ENCODE measurements at regions not wholly inside any gene's neighbourhood (a gene's known extent, or its start where the extent isn't known, plus 50 kb on each side); places are given as distances from the start of the nearest gene placed in this dataset.

- Histone ChIP-seq H3K4me3 (ENCODE audit: low read depth in 1 of 3, low read length in 3 of 3) (no peak overlapping the region), H3K36me3 (ENCODE audit: control insufficient read depth in 4 of 4, insufficient read depth in 3 of 4, low read depth in 1 of 4, low read length in 3 of 4) (no peaks in the 10 kb centered on the region), H3K9ac (ENCODE audit: low read depth in 1 of 2, low read length in 2 of 2) (no peak overlapping the region), H3K27me3 (ENCODE audit: control insufficient read depth in 4 of 4, insufficient read depth in 4 of 4, low read length in 3 of 4) (no peaks in the 10 kb centered on the region), H3K4me1 (ENCODE audit: control insufficient read depth in 4 of 4, insufficient read depth in 4 of 4, low read length in 3 of 4) (no peaks in the 10 kb centered on the region), H3K9me3 (ENCODE audit: control insufficient read depth in 4 of 4, low read length in 3 of 4) (no peaks in the 10 kb centered on the region), H3K27ac (ENCODE audit: low read depth in 1 of 2, low read length in 2 of 2) (no peak overlapping the region)
- no peak for DNase-seq (ENCODE audit: low spot score)
- TF ChIP-seq TAF1 (conservative IDR thresholded peaks at IDR 0.05): no peak
- TF ChIP-seq HNF4A (conservative IDR thresholded peaks at IDR 0.05): no peak
- no peak for TF ChIP-seq SP1 (IDR thresholded peaks at IDR 0.05)
- TF ChIP-seq ATF3 (IDR thresholded peaks at IDR 0.05): no peak
- TF ChIP-seq EGR1 (IDR thresholded peaks at IDR 0.05; ENCODE audit: low read depth in 2 of 2): no peak
- TF ChIP-seq NR2F2 (IDR thresholded peaks at IDR 0.05): no peak
- no peak for TF ChIP-seq RAD21 (IDR thresholded peaks at IDR 0.05)
- no peak for TF ChIP-seq MAX (IDR thresholded peaks at IDR 0.05)
- 83% methylated on average over 3 of the region's 3 CpGs for WGBS
Measured at GRCh38 chr2:18483896-18484295, 76.6 kb downstream of the RDH14 start.

GRCh38 chr2:18482666-18483065 is 77.8 kb downstream of the RDH14 start:
- no peaks in the 10 kb centered on the region for H3K4me1 ChIP-seq (ENCODE audit: control insufficient read depth in 4 of 4, insufficient read depth in 4 of 4, low read length in 3 of 4)
- no peak overlapping the region for H3K4me3 ChIP-seq (ENCODE audit: low read depth in 1 of 3, low read length in 3 of 3)
- H3K36me3 ChIP-seq (ENCODE audit: control insufficient read depth in 4 of 4, insufficient read depth in 3 of 4, low read depth in 1 of 4, low read length in 3 of 4): no peaks in the 10 kb centered on the region
- TF ChIP-seq JUND (IDR thresholded peaks at IDR 0.05): no peak
- no peaks in the 10 kb centered on the region for H3K27me3 ChIP-seq (ENCODE audit: control insufficient read depth in 4 of 4, insufficient read depth in 4 of 4, low read length in 3 of 4)
- no peak overlapping the region for H3K27ac ChIP-seq (ENCODE audit: low read depth in 1 of 2, low read length in 2 of 2)
- no peak overlapping the region for H3K9ac ChIP-seq (ENCODE audit: low read depth in 1 of 2, low read length in 2 of 2)
- no peak for DNase-seq (ENCODE audit: low spot score)
- no peaks in the 10 kb centered on the region for H3K9me3 ChIP-seq (ENCODE audit: control insufficient read depth in 4 of 4, low read length in 3 of 4)

GRCh38 chr2:18479947-18480369 is 80.5 kb downstream of the RDH14 start:
- Histone ChIP-seq H3K27ac (ENCODE audit: low read depth in 1 of 2, low read length in 2 of 2) (no peak overlapping the region), H3K9me3 (ENCODE audit: control insufficient read depth in 4 of 4, low read length in 3 of 4) (no peaks in the 10 kb centered on the region), H3K4me1 (ENCODE audit: control insufficient read depth in 4 of 4, insufficient read depth in 4 of 4, low read length in 3 of 4) (no peaks in the 10 kb centered on the region), H3K4me3 (ENCODE audit: low read depth in 1 of 3, low read length in 3 of 3) (no peak overlapping the region), H3K36me3 (ENCODE audit: control insufficient read depth in 4 of 4, insufficient read depth in 3 of 4, low read depth in 1 of 4, low read length in 3 of 4) (no peaks in the 10 kb centered on the region), H3K27me3 (ENCODE audit: control insufficient read depth in 4 of 4, insufficient read depth in 4 of 4, low read length in 3 of 4) (peaks cover 0 to 2% (median 0%) of the 10 kb centered on the region in 4 donors), H3K9ac (ENCODE audit: low read depth in 1 of 2, low read length in 2 of 2) (no peak overlapping the region)
- WGBS: 79% methylated on average over 3 of the region's 3 CpGs
- no peak for TF ChIP-seq NR2F2 (IDR thresholded peaks at IDR 0.05)
- TF ChIP-seq ZBTB33 (IDR thresholded peaks at IDR 0.05): no peak
- no peak for TF ChIP-seq SP1 (IDR thresholded peaks at IDR 0.05)
- TF ChIP-seq FOXA2 (IDR thresholded peaks at IDR 0.05): no peak
- no peak for TF ChIP-seq RAD21 (IDR thresholded peaks at IDR 0.05)
- no peak for TF ChIP-seq YY1 (IDR thresholded peaks at IDR 0.05)
- TF ChIP-seq ATF3 (IDR thresholded peaks at IDR 0.05): no peak
- TF ChIP-seq MAX (IDR thresholded peaks at IDR 0.05): no peak
- no peak for TF ChIP-seq CTCF (IDR thresholded peaks at IDR 0.05; ENCODE audit: low read depth, low read length, missing input control)
- no peak for TF ChIP-seq RXRA (IDR thresholded peaks at IDR 0.05)
- TF ChIP-seq GABPA (IDR thresholded peaks at IDR 0.05 in 1 of 2, conservative IDR thresholded peaks at IDR 0.05 in 1 of 2): no peak
- TF ChIP-seq TAF1 (conservative IDR thresholded peaks at IDR 0.05): no peak
- no peak for TF ChIP-seq EGR1 (IDR thresholded peaks at IDR 0.05; ENCODE audit: low read depth in 2 of 2)
- no peak for DNase-seq (ENCODE audit: low spot score)

All from liver (tissue), 8 donors.